ENCODE measurements at regions not wholly inside any gene's neighbourhood (a gene's known extent, or its start where the extent isn't known, plus 50 kb on each side); places are given as distances from the start of the nearest gene placed in this dataset.

GRCh38 chr2:194725169-194725568, 931.9 kb upstream of the SLC39A10 start:
- H3K4me2 ChIP-seq, result no peak overlapping the region

GRCh38 chr2:194723446-194723845, 933.6 kb upstream of the SLC39A10 start:
- no peak for DNase-seq
- no peak overlapping the region for H3K4me3 ChIP-seq

More at GRCh38 chr2:194725169-194725568, 931.9 kb upstream of the SLC39A10 start:
- H3K4me3 ChIP-seq, result no peak overlapping the region
- H3K79me2 ChIP-seq (ENCODE audit: low read depth), result no peaks in the 10 kb centered on the region
- H3F3A ChIP-seq (ENCODE audit: insufficient read depth, low read depth), result no peaks in the 10 kb centered on the region
- H3K36me3 ChIP-seq (ENCODE audit: low read depth), result no peaks in the 10 kb centered on the region
- CTCF ChIA-PET, result no interaction called here
- H3K9me3 ChIP-seq (ENCODE audit: insufficient read depth, low read depth), result no peaks in the 10 kb centered on the region
- H3K4me1 ChIP-seq (replicated peaks; ENCODE audit: insufficient read depth), result no peaks in the 10 kb centered on the region
- no peak overlapping the region for H2AFZ ChIP-seq
- no peaks in the 10 kb centered on the region for H4K20me1 ChIP-seq (ENCODE audit: insufficient read depth)
- no peaks in the 10 kb centered on the region for H3K27me3 ChIP-seq (ENCODE audit: insufficient read depth, low read depth)
- POLR2A ChIA-PET (ENCODE audit: unreplicated experiment), result no interaction called here
- TF ChIP-seq, protein P1, sequence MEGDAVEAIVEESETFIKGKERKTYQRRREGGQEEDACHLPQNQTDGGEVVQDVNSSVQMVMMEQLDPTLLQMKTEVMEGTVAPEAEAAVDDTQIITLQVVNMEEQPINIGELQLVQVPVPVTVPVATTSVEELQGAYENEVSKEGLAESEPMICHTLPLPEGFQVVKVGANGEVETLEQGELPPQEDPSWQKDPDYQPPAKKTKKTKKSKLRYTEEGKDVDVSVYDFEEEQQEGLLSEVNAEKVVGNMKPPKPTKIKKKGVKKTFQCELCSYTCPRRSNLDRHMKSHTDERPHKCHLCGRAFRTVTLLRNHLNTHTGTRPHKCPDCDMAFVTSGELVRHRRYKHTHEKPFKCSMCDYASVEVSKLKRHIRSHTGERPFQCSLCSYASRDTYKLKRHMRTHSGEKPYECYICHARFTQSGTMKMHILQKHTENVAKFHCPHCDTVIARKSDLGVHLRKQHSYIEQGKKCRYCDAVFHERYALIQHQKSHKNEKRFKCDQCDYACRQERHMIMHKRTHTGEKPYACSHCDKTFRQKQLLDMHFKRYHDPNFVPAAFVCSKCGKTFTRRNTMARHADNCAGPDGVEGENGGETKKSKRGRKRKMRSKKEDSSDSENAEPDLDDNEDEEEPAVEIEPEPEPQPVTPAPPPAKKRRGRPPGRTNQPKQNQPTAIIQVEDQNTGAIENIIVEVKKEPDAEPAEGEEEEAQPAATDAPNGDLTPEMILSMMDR (conservative IDR thresholded peaks at IDR 0.05), result no peak
- TF ChIP-seq EZH2 (IDR thresholded peaks at IDR 0.05; ENCODE audit: low read depth), result no peak
- no peak for DNase-seq
- intact Hi-C loops (cut with micrococcal nuclease; ENCODE audit: unreplicated experiment), result no loop called here
- no peaks in the 10 kb centered on the region for H3K9me2 ChIP-seq (ENCODE audit: insufficient read depth)
- BruUV-seq (replicated peaks), result no TSS peak
- no peak overlapping the region for H3K27ac ChIP-seq

DNA sequence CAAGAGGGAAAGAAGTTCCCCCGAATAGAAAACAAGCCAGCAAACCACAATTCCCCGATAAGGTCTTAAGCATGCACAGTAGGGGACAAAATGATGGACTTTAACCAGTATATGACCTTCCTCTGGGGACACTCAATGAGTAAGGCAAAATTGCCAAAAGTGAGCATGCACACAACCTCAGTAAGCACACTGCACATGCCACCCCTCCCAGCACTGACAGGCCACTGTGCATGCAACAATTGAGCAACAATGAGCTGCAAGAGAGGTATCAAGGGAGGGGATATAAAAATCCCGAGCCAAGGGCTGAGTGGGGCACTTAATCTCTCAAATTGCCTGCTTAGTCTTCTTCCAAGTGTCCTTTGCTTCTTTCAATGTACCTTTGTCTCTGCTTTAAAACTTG, 935.8 kb upstream of the SLC39A10 start:
- no peak overlapping the region for H3K4me3 ChIP-seq
- TF ChIP-seq, protein P1 (conservative IDR thresholded peaks at IDR 0.05), result no peak
- TF ChIP-seq EZH2 (IDR thresholded peaks at IDR 0.05; ENCODE audit: low read depth), result no peak
- H3K9me2 ChIP-seq (ENCODE audit: insufficient read depth), result no peaks in the 10 kb centered on the region
- POLR2A ChIA-PET (ENCODE audit: unreplicated experiment), result no interaction called here
- no peak overlapping the region for H3K27ac ChIP-seq
- no peaks in the 10 kb centered on the region for H3K9me3 ChIP-seq (ENCODE audit: insufficient read depth, low read depth)
- intact Hi-C loops (cut with micrococcal nuclease; ENCODE audit: unreplicated experiment), result no loop called here
- H2AFZ ChIP-seq, result no peak overlapping the region
- H3K79me2 ChIP-seq (ENCODE audit: low read depth), result no peaks in the 10 kb centered on the region
- no peaks in the 10 kb centered on the region for H3K4me1 ChIP-seq (replicated peaks; ENCODE audit: insufficient read depth)
- no peaks in the 10 kb centered on the region for H4K20me1 ChIP-seq (ENCODE audit: insufficient read depth)
- CTCF ChIA-PET, result no interaction called here
- no peaks in the 10 kb centered on the region for H3K27me3 ChIP-seq (ENCODE audit: insufficient read depth, low read depth)
- BruUV-seq (replicated peaks), result no TSS peak
- no peak for DNase-seq
- no peaks in the 10 kb centered on the region for H3F3A ChIP-seq (ENCODE audit: insufficient read depth, low read depth)
- no peaks in the 10 kb centered on the region for H3K36me3 ChIP-seq (ENCODE audit: low read depth)
- no peak overlapping the region for H3K4me2 ChIP-seq

More at GRCh38 chr2:194723446-194723845, 933.6 kb upstream of the SLC39A10 start:
- H3K4me1 ChIP-seq (replicated peaks; ENCODE audit: insufficient read depth), result no peaks in the 10 kb centered on the region
- CTCF ChIA-PET, result no interaction called here
- H2AFZ ChIP-seq, result no peak overlapping the region
- BruUV-seq (replicated peaks), result no TSS peak
- no peak overlapping the region for H3K27ac ChIP-seq
- no peaks in the 10 kb centered on the region for H4K20me1 ChIP-seq (ENCODE audit: insufficient read depth)
- no peaks in the 10 kb centered on the region for H3K36me3 ChIP-seq (ENCODE audit: low read depth)
- H3K79me2 ChIP-seq (ENCODE audit: low read depth), result no peaks in the 10 kb centered on the region
- POLR2A ChIA-PET (ENCODE audit: unreplicated experiment), result no interaction called here
- H3K9me3 ChIP-seq (ENCODE audit: insufficient read depth, low read depth), result no peaks in the 10 kb centered on the region
- no peaks in the 10 kb centered on the region for H3K27me3 ChIP-seq (ENCODE audit: insufficient read depth, low read depth)
- intact Hi-C loops (cut with micrococcal nuclease; ENCODE audit: unreplicated experiment), result no loop called here
- no peaks in the 10 kb centered on the region for H3K9me2 ChIP-seq (ENCODE audit: insufficient read depth)
- TF ChIP-seq, protein P1 (conservative IDR thresholded peaks at IDR 0.05), result no peak
- no peak for TF ChIP-seq EZH2 (IDR thresholded peaks at IDR 0.05; ENCODE audit: low read depth)
- no peaks in the 10 kb centered on the region for H3F3A ChIP-seq (ENCODE audit: insufficient read depth, low read depth)
- H3K4me2 ChIP-seq, result no peak overlapping the region

Data from PC-9 (cell line).